ENCODE measurements at regions not wholly inside any gene's neighbourhood (a gene's known extent, or its start where the extent isn't known, plus 50 kb on each side); places are given as distances from the start of the nearest gene placed in this dataset.

GRCh38 chr2:43086451-43087221 is 139.8 kb downstream of the ZFP36L2 start (continued):
- TF ChIP-seq NR2F2 (IDR thresholded peaks at IDR 0.05) (peak; percentile 61), YY1 (IDR thresholded peaks at IDR 0.05) (no peak), GABPA (IDR thresholded peaks at IDR 0.05 in 1 of 2, conservative IDR thresholded peaks at IDR 0.05 in 1 of 2) (no peak), JUND (IDR thresholded peaks at IDR 0.05) (peak; percentile 79 to 83), HNF4A (conservative IDR thresholded peaks at IDR 0.05) (no peak), HNF4G (IDR thresholded peaks at IDR 0.05) (no peak), TAF1 (conservative IDR thresholded peaks at IDR 0.05) (no peak), ZBTB33 (IDR thresholded peaks at IDR 0.05) (no peak), SP1 (IDR thresholded peaks at IDR 0.05) (peak; percentile 86), EGR1 (IDR thresholded peaks at IDR 0.05; ENCODE audit: low read depth in 2 of 2) (no peak)

- Histone ChIP-seq H3K4me3 (ENCODE audit: low read depth in 1 of 3, low read length in 3 of 3) (no peak overlapping the region), H3K4me1 (ENCODE audit: control insufficient read depth in 4 of 4, insufficient read depth in 4 of 4, low read length in 3 of 4) (peaks cover 0 to 21% (median 6%) of the 10 kb centered on the region in 4 donors), H3K27me3 (ENCODE audit: control insufficient read depth in 4 of 4, insufficient read depth in 4 of 4, low read length in 3 of 4) (no peaks in the 10 kb centered on the region), H3K36me3 (ENCODE audit: control insufficient read depth in 4 of 4, insufficient read depth in 3 of 4, low read depth in 1 of 4, low read length in 3 of 4) (no peaks in the 10 kb centered on the region), H3K9ac (ENCODE audit: low read depth in 1 of 2, low read length in 2 of 2) (no peak overlapping the region), H3K9me3 (ENCODE audit: control insufficient read depth in 4 of 4, low read length in 3 of 4) (peaks cover 0 to 5% (median 4%) of the 10 kb centered on the region in 4 donors), H3K27ac (ENCODE audit: low read depth in 1 of 2, low read length in 2 of 2) (peak overlapping the region; percentile 17 to 56)
- 88% methylated on average over 8 of the region's 8 CpGs for WGBS
- no peak for DNase-seq (ENCODE audit: low spot score)
- no peak for TF ChIP-seq ZBTB33 (IDR thresholded peaks at IDR 0.05)
- no peak for TF ChIP-seq YY1 (IDR thresholded peaks at IDR 0.05)
- no peak for TF ChIP-seq FOXA1 (IDR thresholded peaks at IDR 0.05)
- TF ChIP-seq JUND (IDR thresholded peaks at IDR 0.05): no peak
- no peak for TF ChIP-seq GABPA (IDR thresholded peaks at IDR 0.05 in 1 of 2, conservative IDR thresholded peaks at IDR 0.05 in 1 of 2)
- no peak for TF ChIP-seq NR2F2 (IDR thresholded peaks at IDR 0.05)
- TF ChIP-seq REST (IDR thresholded peaks at IDR 0.05): no peak
- TF ChIP-seq ATF3 (IDR thresholded peaks at IDR 0.05): no peak
- TF ChIP-seq HNF4A (conservative IDR thresholded peaks at IDR 0.05): no peak
- TF ChIP-seq MAX (IDR thresholded peaks at IDR 0.05): no peak
- TF ChIP-seq RAD21 (IDR thresholded peaks at IDR 0.05): no peak
Observed at GRCh38 chr2:43085929-43086328, 140.5 kb downstream of the ZFP36L2 start.

All from liver (tissue), 7 donors.